ENCODE measurements at regions not wholly inside any gene's neighbourhood (a gene's known extent, or its start where the extent isn't known, plus 50 kb on each side); places are given as distances from the start of the nearest gene placed in this dataset.

- intact Hi-C loops (cut with micrococcal nuclease) = no loop called here
- no peak overlapping the region for H3K4me3 ChIP-seq
- TF ChIP-seq CTCF (IDR thresholded peaks at IDR 0.05; ENCODE audit: borderline replicate concordance) = no peak
These were observed 126.0 kb downstream of the GLI2 start for GRCh38 chr2:120861576-120862191.

GRCh38 chr2:120862201-120863060, 126.8 kb downstream of the GLI2 start:
- TF ChIP-seq CTCF (IDR thresholded peaks at IDR 0.05; ENCODE audit: borderline replicate concordance) = no peak
- H3K36me3 ChIP-seq = no peaks in the 10 kb centered on the region
- H3K9me3 ChIP-seq (replicated peaks) = no peaks in the 10 kb centered on the region
- intact Hi-C loops (cut with micrococcal nuclease) = no loop called here
- DNase-seq = no peak
- H3K4me1 ChIP-seq = peaks cover 8% of the 10 kb centered on the region
- H3K4me3 ChIP-seq = no peak overlapping the region
- H3K27me3 ChIP-seq (ENCODE audit: low read depth) = peaks cover 36% of the 10 kb centered on the region
- no peak overlapping the region for H3K27ac ChIP-seq (replicated peaks)

More at GRCh38 chr2:120861576-120862191, 126.0 kb downstream of the GLI2 start:
- H3K9me3 ChIP-seq (replicated peaks) = no peaks in the 10 kb centered on the region
- DNase-seq = no peak
- H3K27ac ChIP-seq (replicated peaks) = no peak overlapping the region
- H3K4me1 ChIP-seq = peaks cover under 1% of the 10 kb centered on the region
- peaks cover 29% of the 10 kb centered on the region for H3K27me3 ChIP-seq (ENCODE audit: low read depth)
- H3K36me3 ChIP-seq = no peaks in the 10 kb centered on the region

- peaks cover 11% of the 10 kb centered on the region for H3K4me1 ChIP-seq
- H3K27ac ChIP-seq (replicated peaks) = peak overlapping the region; percentile 42
- H3K4me3 ChIP-seq = no peak overlapping the region
- intact Hi-C loops (cut with micrococcal nuclease) = no loop called here
- H3K27me3 ChIP-seq (ENCODE audit: low read depth) = peaks cover 41% of the 10 kb centered on the region
- no peaks in the 10 kb centered on the region for H3K9me3 ChIP-seq (replicated peaks)
- TF ChIP-seq CTCF (IDR thresholded peaks at IDR 0.05; ENCODE audit: borderline replicate concordance) = no peak
- no peaks in the 10 kb centered on the region for H3K36me3 ChIP-seq
- DNase-seq = no peak
These were observed 127.5 kb downstream of the GLI2 start for GRCh38 chr2:120863146-120863545.

GRCh38 chr2:120863661-120864320, 128.1 kb downstream of the GLI2 start:
- peak; percentile 44 for DNase-seq
- H3K27me3 ChIP-seq (ENCODE audit: low read depth) = peaks cover 41% of the 10 kb centered on the region
- peaks cover 18% of the 10 kb centered on the region for H3K4me1 ChIP-seq
- no peak for TF ChIP-seq CTCF (IDR thresholded peaks at IDR 0.05; ENCODE audit: borderline replicate concordance)
- H3K27ac ChIP-seq (replicated peaks) = peak overlapping the region; percentile 42
- H3K9me3 ChIP-seq (replicated peaks) = no peaks in the 10 kb centered on the region
- intact Hi-C loops (cut with micrococcal nuclease) = no loop called here
- no peak overlapping the region for H3K4me3 ChIP-seq
- H3K36me3 ChIP-seq = no peaks in the 10 kb centered on the region

- Histone ChIP-seq H3K27me3 (ENCODE audit: low read depth) (peaks cover 41% of the 10 kb centered on the region), H3K9me3 (replicated peaks) (no peaks in the 10 kb centered on the region), H3K36me3 (no peaks in the 10 kb centered on the region), H3K27ac (replicated peaks) (no peak overlapping the region), H3K4me1 (peaks cover 21% of the 10 kb centered on the region), H3K4me3 (no peak overlapping the region)
- intact Hi-C loops (cut with micrococcal nuclease) = no loop called here
- no peak for TF ChIP-seq CTCF (IDR thresholded peaks at IDR 0.05; ENCODE audit: borderline replicate concordance)
- DNase-seq = no peak
These were observed 129.3 kb downstream of the GLI2 start for GRCh38 chr2:120864981-120865380.

Measured in left ventricle myocardium inferior (tissue), 1 donor.